HEK293 (cell line): ENCODE measurements at regions not wholly inside any gene's neighbourhood (a gene's known extent, or its start where the extent isn't known, plus 50 kb on each side); places are given as distances from the start of the nearest gene placed in this dataset.

ENCODE experiments used
- CTCF ChIA-PET: fragments of 350-600 bp; formaldehyde crosslinking; extraction: SDS; loops from one replicate; lab custom pipeline; 2021; ENCODE audit warnings: antibody characterized with exemption; lab: Yijun Ruan, JAX
- POLR2A ChIA-PET: fragments of 300-600 bp; formaldehyde crosslinking; extraction: SDS; loops from one replicate; lab custom pipeline; 2020; ENCODE audit warnings: antibody characterized with exemption, inconsistent platforms; lab: Yijun Ruan, JAX
- H3K27ac ChIP-seq: fragments of 200-500 bp; sonication (Bioruptor generic); 2 replicates; pipeline ENCODE4 v1.5.1; 2014; ENCODE audit warnings: low read depth, low read length, control low read depth, inconsistent platforms; ENCODE audit errors: extremely low read depth
- H3K36me3 ChIP-seq, 2 experiments: fragments of 200-500 bp in 1 of 2; sonication (Bioruptor generic) in 1 of 2; 1 replicate in 1 of 2; 2 replicates in 1 of 2; pipeline ENCODE4 v1.5.1; 2014 to 2017; ENCODE audit warnings: inconsistent platforms in 2 of 2, low read length in 2 of 2; ENCODE audit not compliant: control insufficient read depth in 2 of 2, insufficient read depth in 1 of 2
- H3K4me1 ChIP-seq: fragments of 200-500 bp; sonication (Bioruptor generic); 2 replicates; pipeline ENCODE4 v1.5.1; 2014; ENCODE audit warnings: mild to moderate bottlenecking, low read length, inconsistent platforms; ENCODE audit not compliant: control insufficient read depth, insufficient read depth
- H3K4me3 ChIP-seq: 2 replicates; pipeline ENCODE4 v1.5.1; 2011; ENCODE audit warnings: low read depth, mild to moderate bottlenecking, control low read depth, low read length, moderate library complexity
- H3K9me3 ChIP-seq: fragments of 200-500 bp; sonication (Bioruptor generic); 2 replicates; pipeline ENCODE4 v1.5.1; 2014; ENCODE audit warnings: low read depth, low read length, inconsistent platforms; ENCODE audit not compliant: control insufficient read depth, insufficient read depth
- EGR2 ChIP-seq: fragments of 450-650 bp; formaldehyde crosslinking; IDR thresholded peaks from 2 replicates; pipeline ENCODE4 v1.5.1; 2016; ENCODE audit warnings: low read depth, missing biosample characterization, missing genetic modification characterization
- GLIS2 ChIP-seq: fragments of 450-650 bp; formaldehyde crosslinking; IDR thresholded peaks from 2 replicates; pipeline ENCODE4 v1.5.1; 2016; ENCODE audit warnings: missing biosample characterization, missing genetic modification characterization
- PRDM2 ChIP-seq: fragments of 450-650 bp; formaldehyde crosslinking; IDR thresholded peaks from 2 replicates; pipeline ENCODE4 v1.5.1; 2016; ENCODE audit warnings: missing biosample characterization, missing genetic modification characterization, borderline replicate concordance
- RBAK ChIP-seq: fragments of 450-650 bp; formaldehyde crosslinking; IDR thresholded peaks from 2 replicates; pipeline ENCODE4 v1.5.1; 2016; ENCODE audit warnings: missing biosample characterization, missing genetic modification characterization
- SCRT1 ChIP-seq: fragments of 450-650 bp; formaldehyde crosslinking; IDR thresholded peaks from 2 replicates; pipeline ENCODE4 v1.5.1; 2016; ENCODE audit warnings: missing biosample characterization, missing genetic modification characterization, borderline replicate concordance
- SP2 ChIP-seq: fragments of 450-650 bp; formaldehyde crosslinking; IDR thresholded peaks from 2 replicates; pipeline ENCODE4 v1.5.1; 2016; ENCODE audit warnings: missing biosample characterization, missing genetic modification characterization
- TCF7L2 ChIP-seq: IDR thresholded peaks from 2 replicates; pipeline ENCODE4 v1.6.1; 2011; ENCODE audit warnings: low read depth, mild to moderate bottlenecking, inconsistent platforms, low read length, moderate library complexity, borderline replicate concordance
- YY2 ChIP-seq: fragments of 450-650 bp; formaldehyde crosslinking; IDR thresholded peaks from 2 replicates; pipeline ENCODE4 v1.5.1; 2016; ENCODE audit warnings: missing biosample characterization, missing genetic modification characterization
- ZBTB1 ChIP-seq: fragments of 450-650 bp; formaldehyde crosslinking; IDR thresholded peaks from 2 replicates; pipeline ENCODE4 v1.5.1; 2016; ENCODE audit warnings: missing biosample characterization, missing genetic modification characterization
- ZBTB26 ChIP-seq: fragments of 450-650 bp; formaldehyde crosslinking; optimal IDR thresholded peaks from 2 replicates; pipeline ENCODE3; 2016; ENCODE audit warnings: missing biosample characterization, mild to moderate bottlenecking, missing genetic modification characterization
- ZNF10 ChIP-seq: fragments of 450-650 bp; formaldehyde crosslinking; IDR thresholded peaks from 2 replicates; pipeline ENCODE4 v1.5.1; 2017; ENCODE audit warnings: missing biosample characterization, missing genetic modification characterization
- ZNF211 ChIP-seq: fragments of 450-650 bp; formaldehyde crosslinking; IDR thresholded peaks from 2 replicates; pipeline ENCODE4 v1.5.1; 2016; ENCODE audit warnings: low read depth, missing biosample characterization, missing genetic modification characterization
- ZNF248 ChIP-seq: fragments of 450-650 bp; formaldehyde crosslinking; IDR thresholded peaks from 2 replicates; pipeline ENCODE4 v1.5.1; 2017; ENCODE audit warnings: missing biosample characterization, missing genetic modification characterization
- ZNF292 ChIP-seq: fragments of 450-650 bp; formaldehyde crosslinking; IDR thresholded peaks from 2 replicates; pipeline ENCODE4 v1.5.1; 2016; ENCODE audit warnings: low read depth, missing biosample characterization, missing genetic modification characterization, borderline replicate concordance
- ZNF324 ChIP-seq: fragments of 450-650 bp; formaldehyde crosslinking; IDR thresholded peaks from 2 replicates; pipeline ENCODE4 v1.5.1; 2016; ENCODE audit warnings: missing biosample characterization, missing genetic modification characterization
- ZNF362 ChIP-seq: fragments of 450-650 bp; formaldehyde crosslinking; IDR thresholded peaks from 2 replicates; pipeline ENCODE4 v1.5.1; 2016; ENCODE audit warnings: missing biosample characterization, missing genetic modification characterization
- ZNF366 ChIP-seq: fragments of 450-650 bp; formaldehyde crosslinking; conservative IDR thresholded peaks from 2 replicates; pipeline ENCODE4 v1.5.1; 2016; ENCODE audit warnings: missing biosample characterization, missing genetic modification characterization
- ZNF423 ChIP-seq: fragments of 450-650 bp; formaldehyde crosslinking; IDR thresholded peaks from 2 replicates; pipeline ENCODE4 v1.5.1; 2016; ENCODE audit warnings: missing biosample characterization, missing genetic modification characterization
- ZNF501 ChIP-seq: fragments of 450-650 bp; formaldehyde crosslinking; IDR thresholded peaks from 2 replicates; pipeline ENCODE4 v1.5.1; 2016; ENCODE audit warnings: missing biosample characterization, missing genetic modification characterization
- ZNF514 ChIP-seq: fragments of 450-650 bp; formaldehyde crosslinking; IDR thresholded peaks from 2 replicates; pipeline ENCODE4 v1.5.1; 2016; ENCODE audit warnings: missing biosample characterization, missing genetic modification characterization
- ZNF596 ChIP-seq: fragments of 450-650 bp; IDR thresholded peaks from 2 replicates; pipeline ENCODE4 v1.5.0; 2018; ENCODE audit warnings: missing biosample characterization, mild to moderate bottlenecking, missing genetic modification characterization, moderate library complexity
- ZNF600 ChIP-seq: fragments of 450-650 bp; formaldehyde crosslinking; IDR thresholded peaks from 2 replicates; pipeline ENCODE4 v1.5.1; 2016; ENCODE audit warnings: missing biosample characterization, missing genetic modification characterization
- ZNF621 ChIP-seq: fragments of 450-650 bp; formaldehyde crosslinking; IDR thresholded peaks from 2 replicates; pipeline ENCODE4 v1.5.1; 2017; ENCODE audit warnings: missing biosample characterization, missing genetic modification characterization
- ZNF626 ChIP-seq: fragments of 450-650 bp; sonication (Bioruptor Pico); formaldehyde crosslinking; IDR thresholded peaks from 2 replicates; pipeline ENCODE4 v1.5.1; 2018; ENCODE audit warnings: missing biosample characterization, missing genetic modification characterization, inconsistent platforms
- ZNF660 ChIP-seq: fragments of 450-650 bp; IDR thresholded peaks from 2 replicates; pipeline ENCODE4 v1.5.1; 2018; ENCODE audit warnings: missing biosample characterization, mild to moderate bottlenecking, missing genetic modification characterization
- ZNF664 ChIP-seq: fragments of 450-650 bp; formaldehyde crosslinking; IDR thresholded peaks from 2 replicates; pipeline ENCODE4 v1.5.1; 2016; ENCODE audit warnings: missing biosample characterization, missing genetic modification characterization
- ZSCAN16 ChIP-seq: fragments of 450-650 bp; formaldehyde crosslinking; IDR thresholded peaks from 2 replicates; pipeline ENCODE4 v1.5.1; 2016; ENCODE audit warnings: missing biosample characterization, missing genetic modification characterization
- ZSCAN23 ChIP-seq: fragments of 450-650 bp; formaldehyde crosslinking; IDR thresholded peaks from 2 replicates; pipeline ENCODE4 v1.5.1; 2016; ENCODE audit warnings: missing biosample characterization, missing genetic modification characterization
- ZSCAN5A ChIP-seq: fragments of 450-650 bp; formaldehyde crosslinking; IDR thresholded peaks from 2 replicates; pipeline ENCODE4 v1.5.1; 2016; ENCODE audit warnings: missing biosample characterization, missing genetic modification characterization

GRCh38 chr20:48463916-48464315 is 363.9 kb downstream of the PREX1 start:
- TF ChIP-seq ZNF324 (tag by site-specific recombination), result no peak
- TF ChIP-seq SP2, result no peak
- no peak for TF ChIP-seq ZSCAN23 (tag by site-specific recombination)
- no peak for TF ChIP-seq ZNF664 (tag by site-specific recombination)
- no peak for TF ChIP-seq ZNF660 (tag by site-specific recombination)
- TF ChIP-seq ZNF10 (tag by site-specific recombination), result no peak
- no peak for TF ChIP-seq ZSCAN5A
- TF ChIP-seq ZNF292 (tag by site-specific recombination), result no peak
- TF ChIP-seq ZNF621 (tag by site-specific recombination), result no peak
- no peak for TF ChIP-seq GLIS2 (tag by site-specific recombination)
- TF ChIP-seq EGR2 (tag by site-specific recombination), result no peak
- no peak for TF ChIP-seq ZNF600 (tag by site-specific recombination)
- no peak for TF ChIP-seq SCRT1 (tag by site-specific recombination)
- Histone ChIP-seq H3K4me3 (no peak overlapping the region), H3K9me3 (no peaks in the 10 kb centered on the region), H3K27ac (no peak overlapping the region), H3K4me1 (no peaks in the 10 kb centered on the region), H3K36me3 (no peaks in the 10 kb centered on the region)
- ChIA-PET POLR2A (no interaction called here), CTCF (no interaction called here)

- H3K4me3 ChIP-seq, result no peak overlapping the region
- H3K36me3 ChIP-seq, result no peaks in the 10 kb centered on the region
- H3K4me1 ChIP-seq, result no peaks in the 10 kb centered on the region
- no peak overlapping the region for H3K27ac ChIP-seq
- ChIA-PET CTCF (no interaction called here), POLR2A (no interaction called here)
- H3K9me3 ChIP-seq, result no peaks in the 10 kb centered on the region
- TF ChIP-seq ZNF514, result no peak
- TF ChIP-seq ZNF366 (tag by site-specific recombination), result no peak
- TF ChIP-seq ZSCAN16 (tag by site-specific recombination), result no peak
- no peak for TF ChIP-seq ZNF596
- no peak for TF ChIP-seq ZNF211
- TF ChIP-seq ZNF248 (tag by site-specific recombination), result no peak
- TF ChIP-seq ZBTB26, result no peak
- TF ChIP-seq RBAK (tag by site-specific recombination), result no peak
- TF ChIP-seq ZNF423 (tag by site-specific recombination), result no peak
- TF ChIP-seq PRDM2 (tag by site-specific recombination), result no peak
- TF ChIP-seq YY2 (tag by site-specific recombination), result no peak
- no peak for TF ChIP-seq ZNF501 (tag by site-specific recombination)
- TF ChIP-seq ZBTB1 (tag by site-specific recombination), result no peak
- TF ChIP-seq TCF7L2, result no peak
- TF ChIP-seq ZNF626 (tag by site-specific recombination), result no peak
- TF ChIP-seq ZNF362, result no peak
These were observed 364.6 kb downstream of the PREX1 start for GRCh38 chr20:48463096-48463720.
